ENCODE measurements at regions not wholly inside any gene's neighbourhood (a gene's known extent, or its start where the extent isn't known, plus 50 kb on each side); places are given as distances from the start of the nearest gene placed in this dataset.

DNA sequence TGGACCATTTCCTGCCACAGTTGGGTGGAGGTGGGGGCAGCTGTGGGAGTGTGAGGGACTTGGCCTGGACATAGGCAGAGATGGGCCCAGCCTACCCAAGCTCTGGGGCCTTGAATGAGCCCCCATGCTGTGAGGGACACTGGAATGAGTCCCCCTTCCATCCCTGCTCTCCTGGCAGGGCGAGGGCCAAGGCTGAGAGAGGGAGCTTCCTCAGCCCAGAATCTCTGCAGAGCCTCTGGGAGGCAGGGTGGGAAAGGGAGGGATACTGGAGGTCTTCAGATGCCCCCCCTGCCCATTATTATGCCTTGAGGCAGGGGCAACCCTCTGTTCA is 124.5 kb upstream of the PJA1 start:
- SMC1A ChIA-PET (ENCODE audit: uncharacterized antibody, unreplicated experiment), result no interaction called here
- Histone ChIP-seq H3K4me2 (ENCODE audit: control insufficient read depth, insufficient read depth) (no peak overlapping the region), H4K20me1 (ENCODE audit: control insufficient read depth, insufficient read depth) (no peaks in the 10 kb centered on the region), H3K36me3 (ENCODE audit: control insufficient read depth in 2 of 2, insufficient read depth in 2 of 2, low read length in 1 of 2) (no peaks in the 10 kb centered on the region), H3K9ac (ENCODE audit: control insufficient read depth, insufficient read depth, low read length) (no peak overlapping the region), H3K4me1 (ENCODE audit: control insufficient read depth, insufficient read depth, low read length) (no peaks in the 10 kb centered on the region), H3K27ac (ENCODE audit: control insufficient read depth, insufficient read depth) (no peak overlapping the region), H3K79me2 (ENCODE audit: control insufficient read depth, insufficient read depth, low read length) (no peaks in the 10 kb centered on the region), H3K27me3 (replicated peaks in 1 of 2; ENCODE audit: control insufficient read depth in 2 of 2, insufficient read depth in 2 of 2, low read length in 1 of 2) (no peaks in the 10 kb centered on the region), H3K4me3 (no peak overlapping the region), H3K9me3 (replicated peaks; ENCODE audit: control insufficient read depth, insufficient read depth, low read length) (no peaks in the 10 kb centered on the region), H2AFZ (ENCODE audit: control insufficient read depth, low read depth, low read length) (no peak overlapping the region)
- in situ Hi-C loops (cut with MboI) (loop anchor here (10.0 to 25.0 kb wide), 2 partner anchors 555 to 1102 kb away; no protein-coding TSS in a partner anchor), intact Hi-C loops (cut with micrococcal nuclease; ENCODE audit: unreplicated experiment) (loop anchor here (10.0 kb wide), 1 partner anchor 135 kb away; no protein-coding TSS in a partner anchor)
- RAD21 ChIA-PET (ENCODE audit: unreplicated experiment), result no interaction called here
- DNase-seq (ENCODE audit: low read depth, low spot score) (no peak), ATAC-seq (no peak), FAIRE-seq (no peak)
- POLR2A ChIA-PET, result no interaction called here
- TF ChIP-seq CHD2 (IDR thresholded peaks at IDR 0.05; ENCODE audit: borderline replicate concordance, low read depth, low read length) (no peak), CREB1 (IDR thresholded peaks at IDR 0.05; ENCODE audit: low read depth) (no peak), MYC (IDR thresholded peaks at IDR 0.05; ENCODE audit: insufficient read depth, insufficient read length, insufficient replicate concordance, low read length, severe bottlenecking) (no peak), BCL11A (IDR thresholded peaks at IDR 0.05; ENCODE audit: low read depth, low read length) (no peak), EZH2 (IDR thresholded peaks at IDR 0.05; ENCODE audit: borderline replicate concordance, control insufficient read depth, low read depth, low read length) (no peak), CBFB (IDR thresholded peaks at IDR 0.05; ENCODE audit: low read depth) (no peak), POLR2A (IDR thresholded peaks at IDR 0.05; ENCODE audit: low read depth, low read length) (no peak), RCOR1 (conservative IDR thresholded peaks at IDR 0.05; ENCODE audit: low read depth, low read length) (no peak), PAX5 (IDR thresholded peaks at IDR 0.05; ENCODE audit: borderline replicate concordance, low read depth, low read length) (no peak), HDAC2 (IDR thresholded peaks at IDR 0.05) (no peak), NR2C1 (IDR thresholded peaks at IDR 0.05) (no peak)
- TF ChIP-seq, protein P1, sequence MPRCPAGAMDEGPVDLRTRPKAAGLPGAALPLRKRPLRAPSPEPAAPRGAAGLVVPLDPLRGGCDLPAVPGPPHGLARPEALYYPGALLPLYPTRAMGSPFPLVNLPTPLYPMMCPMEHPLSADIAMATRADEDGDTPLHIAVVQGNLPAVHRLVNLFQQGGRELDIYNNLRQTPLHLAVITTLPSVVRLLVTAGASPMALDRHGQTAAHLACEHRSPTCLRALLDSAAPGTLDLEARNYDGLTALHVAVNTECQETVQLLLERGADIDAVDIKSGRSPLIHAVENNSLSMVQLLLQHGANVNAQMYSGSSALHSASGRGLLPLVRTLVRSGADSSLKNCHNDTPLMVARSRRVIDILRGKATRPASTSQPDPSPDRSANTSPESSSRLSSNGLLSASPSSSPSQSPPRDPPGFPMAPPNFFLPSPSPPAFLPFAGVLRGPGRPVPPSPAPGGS (IDR thresholded peaks at IDR 0.05; ENCODE audit: borderline replicate concordance, insufficient read depth, low read depth, low read length, poor library complexity, severe bottlenecking), result no peak
- TF ChIP-seq, protein P2, sequence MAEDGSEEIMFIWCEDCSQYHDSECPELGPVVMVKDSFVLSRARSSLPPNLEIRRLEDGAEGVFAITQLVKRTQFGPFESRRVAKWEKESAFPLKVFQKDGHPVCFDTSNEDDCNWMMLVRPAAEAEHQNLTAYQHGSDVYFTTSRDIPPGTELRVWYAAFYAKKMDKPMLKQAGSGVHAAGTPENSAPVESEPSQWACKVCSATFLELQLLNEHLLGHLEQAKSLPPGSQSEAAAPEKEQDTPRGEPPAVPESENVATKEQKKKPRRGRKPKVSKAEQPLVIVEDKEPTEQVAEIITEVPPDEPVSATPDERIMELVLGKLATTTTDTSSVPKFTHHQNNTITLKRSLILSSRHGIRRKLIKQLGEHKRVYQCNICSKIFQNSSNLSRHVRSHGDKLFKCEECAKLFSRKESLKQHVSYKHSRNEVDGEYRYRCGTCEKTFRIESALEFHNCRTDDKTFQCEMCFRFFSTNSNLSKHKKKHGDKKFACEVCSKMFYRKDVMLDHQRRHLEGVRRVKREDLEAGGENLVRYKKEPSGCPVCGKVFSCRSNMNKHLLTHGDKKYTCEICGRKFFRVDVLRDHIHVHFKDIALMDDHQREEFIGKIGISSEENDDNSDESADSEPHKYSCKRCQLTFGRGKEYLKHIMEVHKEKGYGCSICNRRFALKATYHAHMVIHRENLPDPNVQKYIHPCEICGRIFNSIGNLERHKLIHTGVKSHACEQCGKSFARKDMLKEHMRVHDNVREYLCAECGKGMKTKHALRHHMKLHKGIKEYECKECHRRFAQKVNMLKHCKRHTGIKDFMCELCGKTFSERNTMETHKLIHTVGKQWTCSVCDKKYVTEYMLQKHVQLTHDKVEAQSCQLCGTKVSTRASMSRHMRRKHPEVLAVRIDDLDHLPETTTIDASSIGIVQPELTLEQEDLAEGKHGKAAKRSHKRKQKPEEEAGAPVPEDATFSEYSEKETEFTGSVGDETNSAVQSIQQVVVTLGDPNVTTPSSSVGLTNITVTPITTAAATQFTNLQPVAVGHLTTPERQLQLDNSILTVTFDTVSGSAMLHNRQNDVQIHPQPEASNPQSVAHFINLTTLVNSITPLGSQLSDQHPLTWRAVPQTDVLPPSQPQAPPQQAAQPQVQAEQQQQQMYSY (CRISPR knock-in tag; IDR thresholded peaks at IDR 0.05), result no peak
- CTCF ChIA-PET, result interaction anchor here (1.4 kb wide), 1 partner anchor 462 kb away, joined by 4 read pairs; no protein-coding TSS in a partner anchor
- WGBS (ENCODE audit: insufficient coverage, insufficient replicate concordance, low lambda C conversion rate, missing lambda C conversion rate), result 0% methylated on average over 1 of the region's 1 CpG
- no TSS peak for BruUV-seq (replicated peaks)
